ENCODE measurements at regions not wholly inside any gene's neighbourhood (a gene's known extent, or its start where the extent isn't known, plus 50 kb on each side); places are given as distances from the start of the nearest gene placed in this dataset.

DNA sequence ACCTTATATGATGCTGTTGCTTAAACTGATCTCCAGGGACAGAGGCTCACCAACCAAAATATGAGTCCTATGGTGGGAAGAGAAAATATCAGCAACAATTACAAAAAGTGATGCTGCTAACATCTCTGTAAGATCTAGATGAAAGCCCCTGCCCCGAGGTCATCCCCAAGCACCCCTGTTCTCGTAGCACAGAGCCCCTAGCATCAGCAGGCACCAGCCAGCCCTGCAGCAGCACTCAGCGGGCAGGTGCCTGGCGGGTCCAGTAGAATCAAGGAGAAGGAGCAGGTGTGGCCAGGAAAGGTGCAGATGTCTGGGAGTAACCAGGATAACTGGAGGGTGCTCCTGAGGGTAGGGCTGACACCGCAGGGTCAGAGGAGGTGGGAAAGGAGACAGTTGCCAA lies 474.2 kb upstream of the MYT1L start:
- WGBS (ENCODE audit: extremely low coverage, insufficient coverage, low lambda C conversion rate): no CpG with 5 or more reads among the region's 5 CpGs
- Histone ChIP-seq H3K4me1 (ENCODE audit: control insufficient read depth, low read depth, low read length) (no peaks in the 10 kb centered on the region), H2AK5ac (ENCODE audit: low read length) (no peak overlapping the region), H4K5ac (ENCODE audit: low read length) (no peak overlapping the region), H3K18ac (ENCODE audit: low read length) (no peak overlapping the region), H2BK15ac (replicated peaks; ENCODE audit: low read depth) (no peak overlapping the region), H3K79me2 (ENCODE audit: control insufficient read depth, insufficient read depth, low read length) (no peaks in the 10 kb centered on the region), H4K8ac (ENCODE audit: low read depth, low read length) (no peak overlapping the region), H3K4me3 (ENCODE audit: low read length) (no peak overlapping the region), H3K4me2 (ENCODE audit: low read length) (no peak overlapping the region), H2BK120ac (ENCODE audit: low read depth, low read length) (no peak overlapping the region), H3K27me3 (ENCODE audit: insufficient read depth, low read length, poor library complexity) (no peaks in the 10 kb centered on the region), H3K36me3 (ENCODE audit: control insufficient read depth, insufficient read depth, low read length) (no peaks in the 10 kb centered on the region), H3K9ac (ENCODE audit: low read length) (no peak overlapping the region), H3K23ac (ENCODE audit: low read length) (no peak overlapping the region), H2BK5ac (ENCODE audit: low read length) (no peak overlapping the region), H3K56ac (ENCODE audit: low read length) (no peak overlapping the region), H3K79me1 (ENCODE audit: low read length) (no peaks in the 10 kb centered on the region), H3K27ac (ENCODE audit: low read depth, low read length) (no peak overlapping the region), H3K4ac (ENCODE audit: low read depth, low read length) (no peak overlapping the region)
- no peak for DNase-seq

DNA sequence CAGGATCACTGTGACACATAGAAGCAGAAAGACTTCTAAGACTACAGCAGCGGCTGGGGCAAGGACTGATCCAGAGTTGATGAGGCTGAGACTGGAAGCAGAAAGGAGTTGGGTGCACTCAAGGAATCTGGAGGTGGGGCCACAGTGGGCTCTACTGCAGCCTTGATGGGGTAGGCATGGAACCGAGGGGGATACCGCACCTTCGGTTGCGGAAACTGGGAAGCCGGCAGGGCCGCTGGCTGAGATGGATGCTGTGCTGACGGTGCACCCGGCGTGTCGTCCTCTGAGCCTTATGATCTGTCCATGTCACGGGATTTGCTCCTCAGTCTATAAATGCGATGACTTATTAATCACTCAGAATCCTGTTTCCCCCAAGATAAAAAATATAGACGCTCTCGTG lies 473.5 kb upstream of the MYT1L start:
- DNase-seq: no peak
- Histone ChIP-seq H2BK5ac (ENCODE audit: low read length) (no peak overlapping the region), H2BK15ac (replicated peaks; ENCODE audit: low read depth) (no peak overlapping the region), H3K56ac (ENCODE audit: low read length) (no peak overlapping the region), H3K79me1 (ENCODE audit: low read length) (no peaks in the 10 kb centered on the region), H3K18ac (ENCODE audit: low read length) (no peak overlapping the region), H4K8ac (ENCODE audit: low read depth, low read length) (no peak overlapping the region), H2BK120ac (ENCODE audit: low read depth, low read length) (no peak overlapping the region), H2AK5ac (ENCODE audit: low read length) (no peak overlapping the region), H3K27ac (ENCODE audit: low read depth, low read length) (no peak overlapping the region), H3K4me2 (ENCODE audit: low read length) (no peak overlapping the region), H3K4me1 (ENCODE audit: control insufficient read depth, low read depth, low read length) (no peaks in the 10 kb centered on the region), H3K27me3 (ENCODE audit: insufficient read depth, low read length, poor library complexity) (no peaks in the 10 kb centered on the region), H4K5ac (ENCODE audit: low read length) (no peak overlapping the region), H3K4ac (ENCODE audit: low read depth, low read length) (no peak overlapping the region), H3K23ac (ENCODE audit: low read length) (no peak overlapping the region), H3K9ac (ENCODE audit: low read length) (no peak overlapping the region), H3K79me2 (ENCODE audit: control insufficient read depth, insufficient read depth, low read length) (no peaks in the 10 kb centered on the region), H3K4me3 (ENCODE audit: low read length) (no peak overlapping the region), H3K36me3 (ENCODE audit: control insufficient read depth, insufficient read depth, low read length) (no peaks in the 10 kb centered on the region)
- no CpG with 5 or more reads among the region's 15 CpGs for WGBS (ENCODE audit: extremely low coverage, insufficient coverage, low lambda C conversion rate)

DNA sequence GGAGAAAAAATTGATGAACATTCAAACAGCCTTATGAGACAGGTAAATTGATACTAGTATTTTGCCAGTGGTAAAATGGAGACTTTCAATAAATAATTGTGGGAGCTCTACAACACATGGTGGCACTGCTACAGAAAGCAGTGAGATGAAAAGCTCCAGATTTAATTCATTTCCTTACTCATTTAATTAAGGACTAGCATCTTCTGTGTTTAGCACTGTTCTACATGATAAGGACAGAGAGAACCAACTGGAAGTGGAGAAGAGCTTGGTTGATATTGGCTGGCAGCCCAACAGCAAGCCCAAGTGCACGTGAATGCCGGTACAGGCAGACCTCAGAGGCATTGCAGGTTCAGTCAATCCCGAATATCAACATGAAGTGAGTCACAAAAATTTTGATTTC lies 470.4 kb upstream of the MYT1L start:
- Histone ChIP-seq H3K9ac (ENCODE audit: low read length) (no peak overlapping the region), H3K4me1 (ENCODE audit: control insufficient read depth, low read depth, low read length) (no peaks in the 10 kb centered on the region), H3K4me2 (ENCODE audit: low read length) (no peak overlapping the region), H3K23ac (ENCODE audit: low read length) (no peak overlapping the region), H2BK15ac (replicated peaks; ENCODE audit: low read depth) (no peak overlapping the region), H4K5ac (ENCODE audit: low read length) (no peak overlapping the region), H3K4me3 (ENCODE audit: low read length) (no peak overlapping the region), H3K56ac (ENCODE audit: low read length) (no peak overlapping the region), H4K8ac (ENCODE audit: low read depth, low read length) (no peak overlapping the region), H3K79me2 (ENCODE audit: control insufficient read depth, insufficient read depth, low read length) (no peaks in the 10 kb centered on the region), H3K27ac (ENCODE audit: low read depth, low read length) (no peak overlapping the region), H2BK120ac (ENCODE audit: low read depth, low read length) (no peak overlapping the region), H3K4ac (ENCODE audit: low read depth, low read length) (no peak overlapping the region), H3K18ac (ENCODE audit: low read length) (no peak overlapping the region), H3K79me1 (ENCODE audit: low read length) (no peaks in the 10 kb centered on the region), H3K36me3 (ENCODE audit: control insufficient read depth, insufficient read depth, low read length) (no peaks in the 10 kb centered on the region), H3K27me3 (ENCODE audit: insufficient read depth, low read length, poor library complexity) (no peaks in the 10 kb centered on the region), H2AK5ac (ENCODE audit: low read length) (no peak overlapping the region), H2BK5ac (ENCODE audit: low read length) (no peak overlapping the region)
- no CpG with 5 or more reads among the region's 3 CpGs for WGBS (ENCODE audit: extremely low coverage, insufficient coverage, low lambda C conversion rate)
- no peak for DNase-seq

DNA sequence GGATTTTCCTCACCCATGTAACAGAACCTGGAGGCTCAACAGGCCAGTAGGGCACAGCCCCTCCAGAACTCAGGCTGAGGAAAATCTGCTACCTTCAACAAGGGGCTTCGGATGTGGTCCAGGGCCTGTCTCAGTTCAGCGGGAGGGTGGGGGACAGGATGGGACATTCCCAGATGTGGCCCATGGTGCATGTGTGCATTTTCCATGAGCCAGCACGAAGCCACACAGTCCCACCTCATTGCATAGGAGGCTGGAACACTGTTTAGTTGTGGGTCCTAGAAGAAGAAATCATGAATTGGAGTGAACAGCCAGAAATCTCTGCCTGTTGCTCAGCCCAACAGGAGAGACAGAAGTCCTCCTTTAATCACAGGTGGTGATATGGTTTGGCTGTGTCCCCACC lies 469.6 kb upstream of the MYT1L start:
- Histone ChIP-seq H3K79me1 (ENCODE audit: low read length) (no peaks in the 10 kb centered on the region), H2BK15ac (replicated peaks; ENCODE audit: low read depth) (no peak overlapping the region), H4K8ac (ENCODE audit: low read depth, low read length) (no peak overlapping the region), H3K18ac (ENCODE audit: low read length) (no peak overlapping the region), H3K9ac (ENCODE audit: low read length) (no peak overlapping the region), H3K4me2 (ENCODE audit: low read length) (no peak overlapping the region), H2AK5ac (ENCODE audit: low read length) (no peak overlapping the region), H3K27me3 (ENCODE audit: insufficient read depth, low read length, poor library complexity) (no peaks in the 10 kb centered on the region), H3K4me1 (ENCODE audit: control insufficient read depth, low read depth, low read length) (no peaks in the 10 kb centered on the region), H3K4ac (ENCODE audit: low read depth, low read length) (no peak overlapping the region), H3K56ac (ENCODE audit: low read length) (no peak overlapping the region), H3K4me3 (ENCODE audit: low read length) (no peak overlapping the region), H2BK120ac (ENCODE audit: low read depth, low read length) (no peak overlapping the region), H3K27ac (ENCODE audit: low read depth, low read length) (no peak overlapping the region), H3K23ac (ENCODE audit: low read length) (no peak overlapping the region), H3K79me2 (ENCODE audit: control insufficient read depth, insufficient read depth, low read length) (no peaks in the 10 kb centered on the region), H2BK5ac (ENCODE audit: low read length) (no peak overlapping the region), H4K5ac (ENCODE audit: low read length) (no peak overlapping the region), H3K36me3 (ENCODE audit: control insufficient read depth, insufficient read depth, low read length) (no peaks in the 10 kb centered on the region)
- no CpG with 5 or more reads among the region's 3 CpGs for WGBS (ENCODE audit: extremely low coverage, insufficient coverage, low lambda C conversion rate)
- DNase-seq: no peak

DNA sequence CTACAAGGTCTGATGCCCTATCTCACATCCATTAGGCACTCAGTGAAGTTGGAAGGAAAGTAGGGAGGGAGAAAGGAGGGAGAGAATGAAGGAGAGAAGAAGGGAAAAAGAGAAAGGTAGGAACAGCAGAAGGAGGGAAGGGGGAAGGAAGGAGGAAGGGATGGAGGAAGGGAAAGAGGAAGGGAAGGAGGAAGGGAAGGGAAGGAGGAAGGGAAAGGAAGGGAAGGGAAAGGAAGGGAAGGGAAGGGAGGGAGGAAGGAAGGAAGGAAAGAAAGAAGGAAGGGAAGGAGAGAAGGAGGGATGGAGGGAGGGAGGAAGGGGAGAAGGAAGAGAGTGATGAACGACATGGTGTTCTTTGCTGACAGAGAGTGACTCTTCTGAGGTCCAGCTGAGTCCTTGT lies 468.9 kb upstream of the MYT1L start:
- H3K4ac ChIP-seq (ENCODE audit: low read depth, low read length): no peak overlapping the region

DNA sequence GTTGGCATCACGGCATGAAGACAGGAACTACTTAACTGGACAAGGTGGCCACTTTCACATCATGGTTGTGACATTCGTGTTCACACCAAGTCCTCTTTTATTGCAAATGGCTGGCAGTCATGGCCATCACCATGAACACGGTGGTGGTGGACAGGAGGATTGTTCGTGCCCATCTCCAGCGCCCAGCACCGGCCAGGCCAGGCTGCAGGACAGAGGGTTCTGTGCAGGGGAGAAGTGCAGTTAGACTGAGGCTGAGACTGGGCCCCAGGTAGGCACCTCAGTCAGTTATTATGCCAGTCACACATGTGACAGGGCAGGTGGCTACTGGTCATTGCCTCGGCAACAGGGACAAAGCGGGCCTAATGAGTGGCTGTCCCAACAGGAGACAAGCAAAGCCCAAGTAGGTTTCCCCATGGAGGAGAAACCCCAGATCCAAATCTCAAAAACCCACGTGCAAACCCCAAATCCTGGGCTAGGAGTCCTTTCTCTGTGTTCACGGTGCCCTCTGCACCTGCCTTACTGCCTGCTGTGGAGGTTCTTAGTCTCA lies 468.1 kb upstream of the MYT1L start:
- Histone ChIP-seq H3K9ac (ENCODE audit: low read length) (no peak overlapping the region), H2AK5ac (ENCODE audit: low read length) (no peak overlapping the region), H3K18ac (ENCODE audit: low read length) (no peak overlapping the region), H4K5ac (ENCODE audit: low read length) (no peak overlapping the region), H3K4ac (ENCODE audit: low read depth, low read length) (no peak overlapping the region), H3K36me3 (ENCODE audit: control insufficient read depth, insufficient read depth, low read length) (no peaks in the 10 kb centered on the region), H3K4me1 (ENCODE audit: control insufficient read depth, low read depth, low read length) (no peaks in the 10 kb centered on the region), H3K27ac (ENCODE audit: low read depth, low read length) (no peak overlapping the region), H2BK15ac (replicated peaks; ENCODE audit: low read depth) (no peak overlapping the region), H3K27me3 (ENCODE audit: insufficient read depth, low read length, poor library complexity) (no peaks in the 10 kb centered on the region), H3K4me2 (ENCODE audit: low read length) (no peak overlapping the region), H2BK5ac (ENCODE audit: low read length) (no peak overlapping the region), H4K8ac (ENCODE audit: low read depth, low read length) (no peak overlapping the region), H2BK120ac (ENCODE audit: low read depth, low read length) (no peak overlapping the region), H3K79me2 (ENCODE audit: control insufficient read depth, insufficient read depth, low read length) (no peaks in the 10 kb centered on the region), H3K23ac (ENCODE audit: low read length) (no peak overlapping the region), H3K56ac (ENCODE audit: low read length) (no peak overlapping the region), H3K79me1 (ENCODE audit: low read length) (no peaks in the 10 kb centered on the region), H3K4me3 (ENCODE audit: low read length) (no peak overlapping the region)
- DNase-seq: no peak
- WGBS (ENCODE audit: extremely low coverage, insufficient coverage, low lambda C conversion rate): no CpG with 5 or more reads among the region's 10 CpGs

More for the DNA sequence above, 468.9 kb upstream of the MYT1L start:
- H3K27me3 ChIP-seq (ENCODE audit: insufficient read depth, low read length, poor library complexity): no peaks in the 10 kb centered on the region
- H3K23ac ChIP-seq (ENCODE audit: low read length): no peak overlapping the region
- no peak overlapping the region for H2BK120ac ChIP-seq (ENCODE audit: low read depth, low read length)
- no peak for DNase-seq
- WGBS (ENCODE audit: extremely low coverage, insufficient coverage, low lambda C conversion rate): no CpG with 5 or more reads among the region's 1 CpG
- H3K27ac ChIP-seq (ENCODE audit: low read depth, low read length): no peak overlapping the region
- no peak overlapping the region for H4K8ac ChIP-seq (ENCODE audit: low read depth, low read length)
- H2BK5ac ChIP-seq (ENCODE audit: low read length): no peak overlapping the region
- no peak overlapping the region for H3K18ac ChIP-seq (ENCODE audit: low read length)
- no peak overlapping the region for H3K56ac ChIP-seq (ENCODE audit: low read length)
- H2AK5ac ChIP-seq (ENCODE audit: low read length): no peak overlapping the region
- no peak overlapping the region for H2BK15ac ChIP-seq (replicated peaks; ENCODE audit: low read depth)
- no peaks in the 10 kb centered on the region for H3K36me3 ChIP-seq (ENCODE audit: control insufficient read depth, insufficient read depth, low read length)
- no peak overlapping the region for H4K5ac ChIP-seq (ENCODE audit: low read length)
- no peak overlapping the region for H3K9ac ChIP-seq (ENCODE audit: low read length)
- H3K4me2 ChIP-seq (ENCODE audit: low read length): no peak overlapping the region
- no peaks in the 10 kb centered on the region for H3K79me2 ChIP-seq (ENCODE audit: control insufficient read depth, insufficient read depth, low read length)
- H3K79me1 ChIP-seq (ENCODE audit: low read length): no peaks in the 10 kb centered on the region
- no peaks in the 10 kb centered on the region for H3K4me1 ChIP-seq (ENCODE audit: control insufficient read depth, low read depth, low read length)
- H3K4me3 ChIP-seq (ENCODE audit: low read length): no peak overlapping the region

All from mesendoderm (in vitro differentiated cells).